Lung microvascular endothelial cell (primary cell): ENCODE measurements at regions not wholly inside any gene's neighbourhood (a gene's known extent, or its start where the extent isn't known, plus 50 kb on each side); places are given as distances from the start of the nearest gene placed in this dataset.
"Not testable (repeated sequence)": the region's sequence is repeated elsewhere in the genome, so short reads cannot be mapped to it uniquely, and the experiment has no call there.

ENCODE experiments used
- DNase-seq, 2 donors: peaks; one replicate each; pipeline versions ENCODE4 v3.0.0 to v3.0.0-alpha.2; 2010; ENCODE audit warnings: low read depth in 2 of 2

- DNase-seq: no peak
Measured at GRCh38 chr13:31385540-31385939, 185.8 kb downstream of the B3GLCT start.

DNA sequence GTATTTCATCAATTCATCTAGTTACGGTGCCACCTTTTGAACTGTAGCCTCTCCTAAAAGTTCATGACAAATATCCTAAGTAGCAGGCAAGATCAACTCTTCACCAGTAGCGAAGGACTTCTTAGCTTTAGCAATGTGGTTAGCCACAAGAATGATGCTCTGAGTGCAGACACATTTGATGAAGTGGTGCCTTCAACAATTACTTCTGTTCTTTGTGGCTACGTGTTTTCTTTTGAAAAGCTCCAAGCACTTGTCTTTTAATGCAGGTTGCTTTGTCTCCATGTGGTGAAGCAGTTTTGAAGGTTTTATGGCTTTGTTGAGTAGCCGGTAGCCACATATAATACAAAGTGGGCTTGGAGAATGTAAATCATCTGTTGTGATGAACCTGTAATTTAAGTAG, 194.7 kb downstream of the B3GLCT start:
- DNase-seq: no peak

DNA sequence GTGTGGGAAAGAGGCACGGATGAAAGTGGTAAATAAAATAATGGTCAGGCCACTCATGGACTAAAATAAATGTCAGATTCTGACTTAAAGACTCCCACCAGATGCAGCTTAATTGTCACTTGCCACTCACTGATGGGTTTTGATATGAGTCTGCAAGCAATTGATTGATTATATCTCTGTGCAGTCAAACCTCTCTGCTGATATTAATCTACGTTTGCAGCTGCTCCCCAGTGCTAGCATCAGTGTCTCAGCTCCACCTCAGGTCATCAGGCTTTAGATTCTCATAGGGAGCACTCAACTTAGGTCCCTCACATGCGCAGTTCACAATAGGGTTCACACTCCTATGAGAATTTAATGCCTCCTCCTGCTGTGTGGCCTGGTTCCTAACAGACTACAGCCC, 195.3 kb downstream of the B3GLCT start:
- no peak for DNase-seq

- no peak for DNase-seq
Measured at GRCh38 chr13:31399690-31400089, 199.9 kb downstream of the B3GLCT start.

DNA sequence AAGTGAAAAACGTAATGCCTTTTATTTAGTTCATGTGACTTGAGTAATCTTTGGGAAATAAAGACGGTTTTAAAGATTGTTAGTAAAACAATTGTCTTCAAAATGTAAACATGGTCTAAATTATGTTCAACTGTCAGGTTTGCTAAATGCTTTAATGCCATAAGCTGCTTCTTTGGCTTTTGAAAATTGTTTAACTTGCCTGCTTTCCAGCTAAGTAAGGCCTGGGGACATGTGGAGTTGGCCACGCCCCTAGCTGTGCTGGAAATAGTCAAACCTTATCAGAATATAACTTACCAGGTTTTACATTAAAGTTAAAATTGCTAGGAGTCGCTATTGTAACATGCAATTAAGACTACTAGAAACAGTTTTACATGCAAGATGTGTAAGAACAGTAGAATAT, 203.9 kb downstream of the B3GLCT start:
- not testable (repeated sequence) for DNase-seq

DNA sequence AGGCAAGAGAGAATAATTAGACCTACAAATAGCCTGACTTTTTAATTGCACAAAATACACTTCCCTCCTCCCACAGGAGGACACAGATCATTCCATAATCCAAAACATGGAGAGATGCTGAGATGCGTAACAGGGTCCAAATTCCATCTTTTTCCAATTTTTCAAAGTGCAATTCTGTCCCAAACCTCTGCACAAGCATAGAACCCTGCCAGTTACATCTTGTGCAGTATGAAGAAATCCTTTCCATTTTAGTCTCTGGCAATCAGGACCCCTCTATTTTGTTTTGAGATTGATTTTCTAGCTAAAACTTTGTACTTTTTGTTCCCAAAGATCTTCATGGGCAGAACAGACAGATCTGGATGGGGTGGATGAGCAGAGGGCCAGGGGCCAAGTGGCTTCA, 209.2 kb downstream of the B3GLCT start:
- DNase-seq: no peak

- no peak for DNase-seq
Measured at GRCh38 chr13:31409678-31410356, 210.0 kb downstream of the B3GLCT start.

DNA sequence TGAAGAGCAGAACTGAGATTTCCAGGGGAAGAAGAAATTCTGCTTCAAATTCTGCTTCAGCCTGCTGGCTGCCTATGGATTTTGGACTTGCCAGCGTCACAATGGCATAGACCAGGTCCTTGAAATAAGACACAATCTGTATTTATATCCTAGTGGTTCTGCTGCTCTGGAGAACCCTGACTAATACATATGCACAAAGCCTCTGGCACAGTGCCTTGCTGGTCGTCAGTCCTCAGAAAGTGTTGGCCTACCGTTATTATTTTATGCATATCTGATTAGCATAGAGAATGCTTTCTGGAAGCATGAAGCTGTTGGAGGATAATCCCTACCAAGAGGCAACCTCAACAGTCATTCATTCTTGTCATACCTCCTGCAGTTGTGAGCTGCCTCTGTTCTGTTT, 213.7 kb downstream of the B3GLCT start:
- no peak for DNase-seq

GRCh38 chr13:31416066-31416465, 216.3 kb downstream of the B3GLCT start:
- DNase-seq: no peak

GRCh38 chr13:31418186-31418585, 218.4 kb downstream of the B3GLCT start:
- no peak for DNase-seq

GRCh38 chr13:31421756-31422155, 222.0 kb downstream of the B3GLCT start:
- no peak for DNase-seq

DNA sequence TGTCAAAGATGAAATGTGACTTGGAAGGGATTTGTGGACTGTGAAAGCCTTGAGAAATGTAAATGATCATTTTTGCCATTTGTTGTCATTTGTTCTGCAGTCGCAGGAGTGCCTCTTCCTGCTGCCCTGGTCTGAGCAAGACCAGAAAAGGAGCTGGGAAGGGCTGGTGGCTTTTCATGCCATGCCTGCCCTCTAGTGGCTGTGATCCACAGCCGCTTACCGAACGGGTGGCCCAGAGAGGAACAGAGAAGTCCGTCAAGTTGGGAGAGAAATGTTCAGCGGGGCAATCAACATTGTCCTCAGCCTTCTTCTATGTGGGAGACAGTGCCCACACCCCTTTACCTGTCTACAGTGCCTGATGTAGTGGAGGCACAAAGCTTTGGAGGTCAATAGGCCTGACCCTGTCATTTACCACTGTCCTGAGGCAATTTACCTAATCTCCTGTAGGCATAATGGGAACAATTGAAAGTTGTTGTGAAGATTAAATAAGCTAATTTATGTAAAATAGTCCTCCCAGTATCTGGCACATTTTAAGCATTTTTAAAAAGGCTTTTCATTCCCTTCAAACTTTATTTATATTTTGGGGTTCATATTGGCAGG, 224.5 kb downstream of the B3GLCT start:
- peak; percentile 86 to 87 for DNase-seq

GRCh38 chr13:31426395-31426794, 226.6 kb downstream of the B3GLCT start:
- DNase-seq: no peak

- peak in 1 of 2 donors; percentile 86 for DNase-seq
Measured at GRCh38 chr13:31427151-31428100, 227.7 kb downstream of the B3GLCT start.

DNA sequence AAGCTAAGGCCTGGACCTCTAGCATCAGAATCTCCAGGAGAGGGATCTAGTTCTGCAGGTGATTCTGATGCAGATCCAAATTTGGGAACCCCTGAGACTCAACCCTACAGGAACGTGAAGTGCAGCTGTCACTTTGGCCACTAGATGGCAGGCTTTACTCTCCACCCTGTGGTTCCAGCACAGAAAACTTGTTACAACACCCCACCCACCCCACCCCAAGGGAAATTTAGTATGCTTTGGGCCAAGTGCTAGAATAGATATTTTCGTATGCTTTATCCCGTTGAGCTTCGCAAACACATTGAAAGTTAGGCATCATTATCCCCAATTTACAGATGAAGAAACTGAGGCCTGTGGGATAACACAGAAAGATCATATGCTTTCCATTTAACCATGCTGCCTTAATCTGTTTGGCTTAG, 232.0 kb downstream of the B3GLCT start:
- DNase-seq: peak; percentile 40 to 60

DNA sequence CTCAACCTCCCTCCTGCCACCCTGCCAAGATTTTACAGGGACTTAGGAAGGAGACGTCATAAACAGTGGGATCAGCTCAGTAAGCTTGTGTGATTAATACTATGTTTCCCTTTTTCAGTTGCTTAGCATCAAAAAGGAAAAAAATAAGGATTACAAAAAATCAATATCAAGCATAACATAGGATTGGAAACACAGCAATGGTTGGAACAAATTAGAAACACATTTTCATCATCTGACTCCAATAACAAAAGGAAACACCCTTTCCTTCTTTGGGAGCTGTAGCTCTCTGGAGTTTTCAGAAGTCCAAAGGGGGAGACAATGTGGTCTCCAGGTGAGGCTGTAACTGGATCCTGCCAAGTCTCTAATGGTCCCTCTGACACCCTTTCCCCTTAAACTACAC, 233.4 kb downstream of the B3GLCT start:
- no peak for DNase-seq

- DNase-seq: no peak
Measured at GRCh38 chr13:31433746-31434145, 234.0 kb downstream of the B3GLCT start.

DNA sequence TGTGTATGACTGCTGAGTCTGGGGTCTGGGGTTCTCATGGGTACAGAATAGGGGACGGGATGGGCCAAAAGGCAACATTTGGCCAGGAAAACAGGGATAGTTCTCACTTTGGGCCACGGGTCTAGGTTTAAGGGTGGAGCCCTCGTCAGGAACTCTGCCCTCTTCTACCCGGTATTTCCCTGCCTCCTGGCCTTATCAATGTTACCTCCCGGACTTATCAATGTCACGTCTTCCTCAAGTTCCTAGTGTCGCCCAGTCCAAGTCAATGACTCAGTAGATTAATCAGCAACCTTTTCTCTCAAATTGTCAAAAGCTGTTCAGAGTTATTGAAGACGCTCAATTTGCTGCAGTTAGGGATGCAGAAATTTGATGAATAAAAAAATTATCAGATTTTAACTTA, 234.8 kb downstream of the B3GLCT start:
- no peak for DNase-seq

DNA sequence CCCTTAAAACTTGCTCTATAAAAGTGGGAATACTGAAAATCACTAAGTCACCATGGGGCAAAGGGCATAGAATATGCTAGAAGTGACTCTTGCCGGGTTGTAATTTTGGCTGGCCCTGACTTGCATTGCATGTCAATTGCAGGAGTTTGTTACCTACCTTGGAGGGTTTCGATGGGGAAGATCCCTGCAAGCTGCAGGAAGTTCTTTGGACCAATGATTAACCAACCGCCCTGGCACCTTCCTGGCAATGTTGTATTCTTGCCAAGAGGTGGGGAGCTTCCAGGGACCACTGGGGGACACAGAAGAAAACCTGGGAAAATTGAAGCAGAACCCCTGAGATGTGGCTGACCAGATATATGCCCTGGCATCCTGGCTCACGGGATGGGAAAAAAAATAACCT, 235.8 kb downstream of the B3GLCT start:
- DNase-seq: no peak

GRCh38 chr13:31436478-31436877, 236.7 kb downstream of the B3GLCT start:
- no peak for DNase-seq

DNA sequence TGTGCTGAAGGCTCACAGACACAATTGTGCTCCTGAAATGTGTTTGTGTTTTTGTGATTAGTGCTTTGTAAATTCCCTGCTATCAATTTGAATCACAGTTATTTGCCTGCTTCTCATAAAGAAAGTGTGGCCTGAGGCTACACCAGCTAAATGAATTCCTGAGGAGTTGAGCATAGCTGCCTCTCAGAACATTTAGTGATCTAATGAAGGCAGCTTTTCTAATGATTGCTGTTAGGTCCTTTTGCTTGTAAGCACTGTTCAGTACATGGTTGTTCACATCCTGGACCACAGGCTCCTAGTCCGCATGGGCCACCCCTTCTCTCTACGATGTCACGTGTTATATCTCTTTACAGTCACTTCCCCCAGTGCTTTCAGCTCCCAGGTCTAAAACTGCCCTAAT, 238.2 kb downstream of the B3GLCT start:
- no peak for DNase-seq

- no peak for DNase-seq
Measured at GRCh38 chr13:31440132-31440531, 240.4 kb downstream of the B3GLCT start.
